Mesenchymal stem cell (in vitro differentiated cells and primary cell): ENCODE measurements at regions not wholly inside any gene's neighbourhood (a gene's known extent, or its start where the extent isn't known, plus 50 kb on each side); places are given as distances from the start of the nearest gene placed in this dataset.

ENCODE experiments used
- DNase-seq: peaks from one replicate; pipeline ENCODE4 v3.0.0-alpha.2; 2013
- H2AFZ ChIP-seq: one replicate; pipeline ENCODE4 v1.6.1; 2013; ENCODE audit warnings: low read depth, mild to moderate bottlenecking, control low read depth, inconsistent platforms, low read length, moderate library complexity
- H2AK5ac ChIP-seq: 2 replicates; pipeline ENCODE4 v1.6.1; 2013; ENCODE audit warnings: low read length, moderate library complexity, mild to moderate bottlenecking, inconsistent platforms; ENCODE audit not compliant: severe bottlenecking
- H2BK120ac ChIP-seq: one replicate; pipeline ENCODE4 v1.6.1; 2013; ENCODE audit warnings: low read depth, mild to moderate bottlenecking, inconsistent platforms, low read length, moderate library complexity
- H2BK12ac ChIP-seq, 2 experiments: one replicate each; pipeline ENCODE4 v1.6.1; 2013; ENCODE audit warnings: inconsistent platforms in 2 of 2, low read length in 2 of 2, mild to moderate bottlenecking in 2 of 2, moderate library complexity in 2 of 2, control low read depth in 1 of 2
- H2BK15ac ChIP-seq: one replicate; pipeline ENCODE4 v1.6.1; 2013; ENCODE audit warnings: mild to moderate bottlenecking, low read depth, inconsistent platforms; ENCODE audit not compliant: poor library complexity, severe bottlenecking
- H2BK5ac ChIP-seq: 2 replicates; pipeline ENCODE4 v1.6.1; 2013; ENCODE audit warnings: low read depth, mild to moderate bottlenecking, low read length, control low read depth, inconsistent platforms; ENCODE audit not compliant: poor library complexity, severe bottlenecking
- H3K14ac ChIP-seq, 2 experiments: one replicate each; pipeline ENCODE4 v1.6.1; 2013; ENCODE audit warnings: inconsistent platforms in 2 of 2, low read length in 2 of 2, control low read depth in 1 of 2, mild to moderate bottlenecking in 1 of 2, moderate library complexity in 1 of 2
- H3K18ac ChIP-seq, 2 experiments: one replicate each; pipeline ENCODE4 v1.6.1; 2013; ENCODE audit warnings: inconsistent platforms in 2 of 2, low read length in 2 of 2, control low read depth in 1 of 2, low read depth in 1 of 2, mild to moderate bottlenecking in 1 of 2
- H3K23ac ChIP-seq, 2 experiments: one replicate each; pipeline ENCODE4 v1.6.1; 2013; ENCODE audit warnings: inconsistent platforms in 2 of 2, low read length in 2 of 2, mild to moderate bottlenecking in 2 of 2, moderate library complexity in 2 of 2, control low read depth in 1 of 2
- H3K27ac ChIP-seq: 2 replicates; pipeline ENCODE4 v1.5.1; 2013; ENCODE audit warnings: mild to moderate bottlenecking, moderate library complexity, low read length, control low read depth, inconsistent platforms; ENCODE audit not compliant: poor library complexity, severe bottlenecking
- H3K27me3 ChIP-seq, 2 experiments: 2 replicates each; pipeline versions ENCODE4 v1.6.1 to v1.7.0; 2013; ENCODE audit warnings: low read length in 2 of 2, mild to moderate bottlenecking in 2 of 2, moderate library complexity in 2 of 2, control low read depth in 1 of 2, inconsistent platforms in 1 of 2; ENCODE audit not compliant: control insufficient read depth in 1 of 2, insufficient read depth in 1 of 2
- H3K36me3 ChIP-seq, 2 experiments: 2 replicates each; pipeline versions ENCODE4 v1.6.1 to v1.7.0; 2013; ENCODE audit warnings: low read length in 2 of 2, control low read depth in 1 of 2, inconsistent platforms in 1 of 2, low read depth in 1 of 2, mild to moderate bottlenecking in 1 of 2; ENCODE audit not compliant: insufficient read depth in 2 of 2, control insufficient read depth in 1 of 2
- H3K4ac ChIP-seq, 2 experiments: one replicate each; pipeline ENCODE4 v1.6.1; 2013; ENCODE audit warnings: inconsistent platforms in 2 of 2, low read length in 2 of 2, mild to moderate bottlenecking in 2 of 2, moderate library complexity in 2 of 2, control low read depth in 1 of 2, low read depth in 1 of 2
- H3K4me1 ChIP-seq: 2 replicates; pipeline ENCODE4 v1.6.1; 2013; ENCODE audit warnings: low read depth, low read length, control low read depth; ENCODE audit not compliant: control insufficient read depth, insufficient read depth
- H3K4me2 ChIP-seq: 2 replicates; pipeline ENCODE4 v1.6.1; 2013; ENCODE audit warnings: low read length, mild to moderate bottlenecking, inconsistent platforms; ENCODE audit not compliant: poor library complexity, severe bottlenecking
- H3K4me3 ChIP-seq, 2 experiments: 2 replicates each; pipeline versions ENCODE4 v1.5.1 to v1.7.0; 2013; ENCODE audit warnings: low read length in 2 of 2, mild to moderate bottlenecking in 2 of 2, control low read depth in 1 of 2, low read depth in 1 of 2; ENCODE audit not compliant: insufficient read depth in 1 of 2
- H3K79me1 ChIP-seq: replicated peaks from 2 replicates; pipeline ENCODE4 v1.6.1; 2013; ENCODE audit warnings: mild to moderate bottlenecking, control low read depth, low read length, inconsistent platforms; ENCODE audit not compliant: poor library complexity, severe bottlenecking
- H3K9ac ChIP-seq: 2 replicates; pipeline ENCODE4 v1.7.0; 2013; ENCODE audit warnings: mild to moderate bottlenecking, low read length, moderate library complexity
- H3K9me3 ChIP-seq: 2 replicates; pipeline ENCODE4 v1.7.0; 2013; ENCODE audit warnings: mild to moderate bottlenecking, low read length; ENCODE audit not compliant: control insufficient read depth
- H4K8ac ChIP-seq: one replicate; pipeline ENCODE4 v1.6.1; 2013; ENCODE audit warnings: inconsistent platforms, mild to moderate bottlenecking, low read length, moderate library complexity
- H4K91ac ChIP-seq: one replicate; pipeline ENCODE4 v1.6.1; 2013; ENCODE audit warnings: mild to moderate bottlenecking, low read length, inconsistent platforms
- WGBS: methylation state at CpG from one replicate; pipeline ENCODE4 v1.1.7; 2013; ENCODE audit warnings: mixed read lengths; 5-methylcytosine and 5-hydroxymethylcytosine counted together

- Histone ChIP-seq H2BK120ac (no peak overlapping the region), H3K4me2 (no peak overlapping the region), H2BK15ac (no peak overlapping the region), H3K27ac (no peak overlapping the region), H3K4me3 (no peak overlapping the region), H3K4me1 (peaks cover 10% of the 10 kb centered on the region), H2AFZ (no peak overlapping the region), H3K79me1 (no peaks in the 10 kb centered on the region), H2AK5ac (no peak overlapping the region), H3K9me3 (peaks cover 4% of the 10 kb centered on the region), H3K27me3 (peaks cover 43 to 93% of the 10 kb centered on the region in 2 experiments), H3K18ac (no peak overlapping the region), H3K14ac (no peak overlapping the region), H2BK5ac (no peak overlapping the region), H3K9ac (no peak overlapping the region), H3K36me3 (no peaks in the 10 kb centered on the region), H3K4ac (no peak overlapping the region), H3K23ac (no peak overlapping the region), H4K91ac (no peak overlapping the region), H2BK12ac (no peak overlapping the region), H4K8ac (no peak overlapping the region)
- WGBS: 74% methylated on average over 23 of the region's 23 CpGs
- DNase-seq: no peak
Observed at GRCh38 chr12:132428936-132429601, 60.9 kb upstream of the FBRSL1 start.

GRCh38 chr12:132427999-132428935 lies 61.7 kb upstream of the FBRSL1 start:
- Histone ChIP-seq H2BK15ac (no peak overlapping the region), H3K36me3 (no peaks in the 10 kb centered on the region), H3K9ac (no peak overlapping the region), H3K18ac (no peak overlapping the region), H2AK5ac (no peak overlapping the region), H3K9me3 (peaks cover 4% of the 10 kb centered on the region), H3K79me1 (no peaks in the 10 kb centered on the region), H2AFZ (no peak overlapping the region), H3K27me3 (peaks cover 40 to 93% of the 10 kb centered on the region in 2 experiments), H2BK5ac (no peak overlapping the region), H3K4me1 (peaks cover 10% of the 10 kb centered on the region), H3K4ac (no peak overlapping the region), H3K14ac (no peak overlapping the region), H2BK12ac (no peak overlapping the region), H2BK120ac (no peak overlapping the region), H3K4me3 (peak overlapping the region in 1 of 2 experiments; percentile 31), H3K27ac (no peak overlapping the region), H4K8ac (no peak overlapping the region), H3K4me2 (no peak overlapping the region), H4K91ac (no peak overlapping the region), H3K23ac (no peak overlapping the region)
- 83% methylated on average over 37 of the region's 39 CpGs for WGBS
- DNase-seq: no peak

DNA sequence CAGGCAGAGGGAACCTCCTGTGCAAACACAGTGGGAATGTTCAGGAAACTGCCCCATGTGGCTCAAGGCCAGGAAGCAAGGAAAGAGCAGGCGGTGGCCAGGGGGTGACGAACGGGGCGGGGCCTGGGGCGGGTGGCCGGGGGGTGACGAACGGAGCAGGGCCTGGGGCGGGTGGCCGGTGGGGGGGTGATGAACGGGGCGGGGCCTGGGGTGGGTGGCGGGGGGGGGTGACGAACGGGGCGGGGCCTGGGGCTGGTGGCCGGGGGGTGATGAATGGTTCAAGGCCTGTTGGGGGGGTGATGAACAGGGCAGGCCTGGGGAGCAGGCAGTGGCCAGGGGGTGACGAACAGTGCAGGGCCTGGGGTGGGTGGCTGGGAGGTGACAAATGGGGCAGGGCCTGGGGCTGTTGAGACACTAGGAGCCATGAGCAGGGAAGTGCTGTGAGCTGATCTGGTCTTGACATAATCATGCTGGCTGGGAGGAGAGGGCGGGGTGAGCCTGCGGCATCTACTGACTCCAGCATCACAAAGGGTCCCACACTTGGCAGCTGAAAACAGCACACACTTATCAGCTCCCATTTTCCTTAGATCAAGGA lies 62.7 kb upstream of the FBRSL1 start:
- no peaks in the 10 kb centered on the region for H3K79me1 ChIP-seq
- H3K27ac ChIP-seq: no peak overlapping the region
- peaks cover 7% of the 10 kb centered on the region for H3K4me1 ChIP-seq
- 97% methylated on average over 8 of the region's 20 CpGs for WGBS
- H2AK5ac ChIP-seq: no peak overlapping the region
- H3K4me3 ChIP-seq: no peak overlapping the region
- no peak for DNase-seq
- no peak overlapping the region for H2BK15ac ChIP-seq
- no peak overlapping the region for H3K4ac ChIP-seq
- no peak overlapping the region for H3K23ac ChIP-seq
- H3K4me2 ChIP-seq: no peak overlapping the region
- H3K18ac ChIP-seq: no peak overlapping the region
- no peak overlapping the region for H2BK12ac ChIP-seq
- H2AFZ ChIP-seq: no peak overlapping the region
- no peaks in the 10 kb centered on the region for H3K36me3 ChIP-seq
- H3K9ac ChIP-seq: no peak overlapping the region
- peaks cover 37 to 93% of the 10 kb centered on the region in 2 experiments for H3K27me3 ChIP-seq
- peaks cover 4% of the 10 kb centered on the region for H3K9me3 ChIP-seq
- no peak overlapping the region for H4K8ac ChIP-seq
- H3K14ac ChIP-seq: no peak overlapping the region
- no peak overlapping the region for H4K91ac ChIP-seq
- no peak overlapping the region for H2BK120ac ChIP-seq
- no peak overlapping the region for H2BK5ac ChIP-seq
